ENCODE measurements at regions not wholly inside any gene's neighbourhood (a gene's known extent, or its start where the extent isn't known, plus 50 kb on each side); places are given as distances from the start of the nearest gene placed in this dataset.

- no peaks in the 10 kb centered on the region; a peak in 1 of 5 replicates for H3K4me1 ChIP-seq (replicated peaks in 1 of 2; ENCODE audit: control insufficient read depth in 2 of 2, insufficient read depth in 2 of 2, low read length in 2 of 2)
- no peaks in the 10 kb centered on the region for H3K36me3 ChIP-seq (ENCODE audit: control insufficient read depth, insufficient read depth, low read length)
- ChIA-PET POLR2A (interaction anchor here (1.1 kb wide), 1 partner anchor 9 kb away, joined by 4 read pairs; no protein-coding TSS in a partner anchor), CTCF (ENCODE audit: low intra/inter-chr PET ratio) (no interaction called here)
- FAIRE-seq, result no peak
- no peaks in the 10 kb centered on the region for H3K79me2 ChIP-seq (ENCODE audit: control insufficient read depth, insufficient read depth, low read length)
- no peak for TF ChIP-seq NBN (IDR thresholded peaks at IDR 0.05; ENCODE audit: low read depth)
- TF ChIP-seq POU5F1 (IDR thresholded peaks at IDR 0.05; ENCODE audit: borderline replicate concordance, low read depth, low read length, partially characterized antibody), result no peak
- TF ChIP-seq FOSL1 (tag; conservative IDR thresholded peaks at IDR 0.05), result no peak
- no peak for TF ChIP-seq PTBP1 (IDR thresholded peaks at IDR 0.05; ENCODE audit: low read depth, low read length)
- no peak for TF ChIP-seq ZBTB8A (IDR thresholded peaks at IDR 0.05; ENCODE audit: partially characterized antibody)
- TF ChIP-seq SAFB2 (IDR thresholded peaks at IDR 0.05; ENCODE audit: borderline replicate concordance, low read depth, low read length, severe bottlenecking), result no peak
- TF ChIP-seq PHB (CRISPR knock-in tag; IDR thresholded peaks at IDR 0.05), result no peak
- no peak for TF ChIP-seq DNMT1 (IDR thresholded peaks at IDR 0.05)
- TF ChIP-seq ELF4 (CRISPR knock-in tag; IDR thresholded peaks at IDR 0.05), result no peak
- TF ChIP-seq ZBTB43 (CRISPR knock-in tag; IDR thresholded peaks at IDR 0.05), result no peak
- TF ChIP-seq ZBTB9 (CRISPR knock-in tag; IDR thresholded peaks at IDR 0.05), result no peak
- H3K4me2 ChIP-seq (ENCODE audit: insufficient read depth, low read length), result no peak overlapping the region
- no peak for DNase-seq (ENCODE audit: extremely low read depth in 1 of 4, low spot score in 3 of 4)
- in situ Hi-C loops (cut with MboI) (no loop called here), intact Hi-C loops (cut with micrococcal nuclease) (no loop called here)
- ATAC-seq, result no peak
- H3K9me1 ChIP-seq (ENCODE audit: control insufficient read depth, insufficient read depth, low read length), result no peaks in the 10 kb centered on the region
- 4% methylated on average over 5 of the region's 6 CpGs for WGBS (ENCODE audit: insufficient coverage, low coverage, missing lambda C conversion rate)
- peaks cover 0 to 37% of the 10 kb centered on the region in 2 experiments; a peak in 2 of 5 replicates for H3K27me3 ChIP-seq (ENCODE audit: control insufficient read depth in 2 of 2, insufficient read depth in 2 of 2, low read length in 2 of 2)
- H3K9ac ChIP-seq (ENCODE audit: insufficient read depth in 1 of 2, low read depth in 2 of 2, low read length in 2 of 2), result no peak overlapping the region
- no peaks in the 10 kb centered on the region for H3K9me3 ChIP-seq (replicated peaks; ENCODE audit: control insufficient read depth, insufficient read depth, low read depth, low read length)
- no peak overlapping the region for H3K27ac ChIP-seq (ENCODE audit: extremely low read depth, low read depth, low read length)
- no peak overlapping the region for H2AFZ ChIP-seq (ENCODE audit: low read depth, low read length)
- H3K4me3 ChIP-seq, result no peak overlapping the region
- BruUV-seq (replicated peaks), result no TSS peak
- 0 out of 2 replicates have a peak, but pooled peaks cover 7% of the 10 kb centered on the region for H4K20me1 ChIP-seq (replicated peaks; ENCODE audit: control insufficient read depth, insufficient read depth, low read length)
Measured at GRCh38 chr4:3851211-3851610, 85.0 kb downstream of the ADRA2C start.

Measured in K562 (cell line).